B cell (primary cell): ENCODE measurements at regions not wholly inside any gene's neighbourhood (a gene's known extent, or its start where the extent isn't known, plus 50 kb on each side); places are given as distances from the start of the nearest gene placed in this dataset.

ENCODE experiments used
- ATAC-seq: fragments of 200-7000 bp; cut with Tn5 transposase; one replicate; pipeline ENCODE4 v1.10.0; 2021; ENCODE audit warnings: low read depth, mild to moderate bottlenecking, moderate number of reproducible peaks, moderate library complexity
- CTCF ChIA-PET: fragments of 350-600 bp; sonication (Branson Sonifier 250); formaldehyde crosslinking; loops from one replicate; lab custom pipeline; 2021; ENCODE audit warnings: antibody characterized with exemption, inconsistent platforms; lab: Charles Lee
- POLR2A ChIA-PET: fragments of 350-600 bp; sonication (Branson Sonifier 250); formaldehyde crosslinking; loops from one replicate; lab custom pipeline; 2021; ENCODE audit warnings: antibody characterized with exemption; lab: Charles Lee
- DNase-seq: peaks from one replicate; pipeline ENCODE4 v3.0.0; 2013
- H2AFZ ChIP-seq: 2 replicates; pipeline ENCODE4 v1.6.1; 2012; ENCODE audit warnings: mild to moderate bottlenecking, low read depth, low read length; ENCODE audit not compliant: insufficient read depth, poor library complexity, severe bottlenecking
- H3K27ac ChIP-seq, 2 donors: 1 replicate in 1 of 2; 2 replicates in 1 of 2; pipeline ENCODE4 v1.5.1; 2012 to 2013; ENCODE audit warnings: low read length in 2 of 2, mild to moderate bottlenecking in 2 of 2, moderate library complexity in 1 of 2
- H3K27me3 ChIP-seq, 4 experiments: fragments of 200-600 bp in 1 of 4; sonication (generic) in 1 of 4; replicated peaks in 1 of 4; 1 replicate in 2 of 4; 2 replicates in 2 of 4; pipeline versions ENCODE4 v1.6.1 to v1.7.0; 2013 to 2016; ENCODE audit warnings: low read length in 3 of 4, mild to moderate bottlenecking in 2 of 4, mixed read lengths in 1 of 4, moderate library complexity in 1 of 4; ENCODE audit not compliant: insufficient read depth in 4 of 4, control insufficient read depth in 3 of 4; ENCODE audit errors: control extremely low read depth in 1 of 4
- H3K36me3 ChIP-seq, 2 experiments: replicated peaks in 1 of 2; 1 replicate in 1 of 2; 2 replicates in 1 of 2; pipeline versions ENCODE4 v1.6.1 to v1.7.1; 2013; ENCODE audit warnings: low read length in 1 of 2; ENCODE audit not compliant: insufficient read depth in 2 of 2, control insufficient read depth in 1 of 2; ENCODE audit errors: control extremely low read depth in 1 of 2, extremely low read depth in 1 of 2
- H3K4me1 ChIP-seq, 2 donors: fragments of 200-600 bp in 1 of 2; sonication (generic) in 1 of 2; 1 replicate in 1 of 2; 2 replicates in 1 of 2; pipeline versions ENCODE4 v1.5.1 to v1.6.1; 2013 to 2017; ENCODE audit warnings: low read length in 2 of 2; ENCODE audit not compliant: control insufficient read depth in 2 of 2, insufficient read depth in 2 of 2
- H3K4me2 ChIP-seq: replicated peaks from 2 replicates; pipeline ENCODE3; 2012; ENCODE audit warnings: mild to moderate bottlenecking, low read depth, low read length; ENCODE audit not compliant: poor library complexity, severe bottlenecking
- H3K4me3 ChIP-seq, 5 experiments: fragments of 200-600 bp in 1 of 5; sonication (generic) in 1 of 5; 1 replicate in 3 of 5; 2 replicates in 2 of 5; pipeline versions ENCODE4 v1.5.1 to v1.7.0; 2011 to 2016; ENCODE audit warnings: low read length in 4 of 5, mild to moderate bottlenecking in 4 of 5, low read depth in 2 of 5, control low read depth in 1 of 5, moderate library complexity in 1 of 5; ENCODE audit not compliant: insufficient read depth in 1 of 5; ENCODE audit errors: control extremely low read depth in 1 of 5, extremely low read depth in 1 of 5
- H3K79me2 ChIP-seq: fragments of 200-600 bp; sonication (generic); one replicate; pipeline ENCODE4 v1.6.0; 2016; ENCODE audit warnings: low read length; ENCODE audit not compliant: control insufficient read depth, insufficient read depth
- H3K9ac ChIP-seq: fragments of 200-600 bp; sonication (generic); 2 replicates; pipeline ENCODE4 v1.6.1; 2017; ENCODE audit warnings: mild to moderate bottlenecking, low read length, moderate library complexity
- H3K9me3 ChIP-seq, 3 donors: one replicate each; pipeline versions ENCODE4 v1.6.1 to v1.7.1; 2013; ENCODE audit warnings: low read length in 2 of 3; ENCODE audit not compliant: control insufficient read depth in 2 of 3, insufficient read depth in 1 of 3; ENCODE audit errors: control extremely low read depth in 1 of 3
- H4K20me1 ChIP-seq: 2 replicates; pipeline ENCODE4 v1.6.0; 2012; ENCODE audit warnings: mild to moderate bottlenecking, low read length; ENCODE audit not compliant: insufficient read depth, control insufficient read depth, poor library complexity, severe bottlenecking
- H3K27ac Mint-ChIP-seq: one replicate; pipeline ENCODE4 v1.8.0; 2021; ENCODE audit warnings: mixed read lengths
- H3K27me3 Mint-ChIP-seq: one replicate; pipeline ENCODE4 v1.8.0; 2021; ENCODE audit warnings: mixed read lengths
- H3K4me1 Mint-ChIP-seq: one replicate; pipeline ENCODE4 v1.8.0; 2021; ENCODE audit warnings: mixed read lengths
- H3K4me3 Mint-ChIP-seq: one replicate; pipeline ENCODE4 v1.8.0; 2021; ENCODE audit warnings: mixed read lengths
- H3K9me3 Mint-ChIP-seq: one replicate; pipeline ENCODE4 v1.8.0; 2022; ENCODE audit warnings: mixed read lengths; ENCODE audit not compliant: insufficient read depth
- EZH2 ChIP-seq: IDR thresholded peaks from 2 replicates; pipeline ENCODE4 v1.6.1; 2012; ENCODE audit warnings: borderline replicate concordance, low read depth, mild to moderate bottlenecking, moderate library complexity, low read length; ENCODE audit not compliant: insufficient read depth, poor library complexity, severe bottlenecking
- WGBS: methylation state at CpG from one replicate; pipeline ENCODE4 v1.1.5; 2013; ENCODE audit warnings: missing lambda C conversion rate; ENCODE audit not compliant: insufficient coverage; 5-methylcytosine and 5-hydroxymethylcytosine counted together
- intact Hi-C: fragments of 100-400 bp; cut with micrococcal nuclease; formaldehyde crosslinking; loops from one replicate; pipeline ENCODE4 v1.10.0; 2022
- TF ChIP-seq, protein P1 (sequence below): fragments of 200-600 bp; IDR thresholded peaks from one replicate; pipeline ENCODE4 v1.8.0; 2022; ENCODE audit warnings: antibody characterized with exemption, mild to moderate bottlenecking

DNA sequence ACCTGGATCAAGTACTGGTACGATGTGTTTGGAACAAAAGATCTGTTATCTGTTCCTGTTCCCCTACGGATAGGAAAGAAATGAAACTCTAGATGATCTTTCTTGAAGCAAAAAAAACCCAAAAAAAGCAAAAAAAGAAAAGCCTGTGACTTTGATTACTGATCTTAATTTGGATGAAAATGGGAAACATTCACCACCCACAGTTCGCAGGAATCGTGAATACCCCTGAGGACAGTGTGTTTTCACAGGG is 138.7 kb upstream of the LMNTD1 start:
- no peaks in the 10 kb centered on the region for H3K9me3 Mint-ChIP-seq
- H3K4me3 ChIP-seq: no peak overlapping the region
- H3K9me3 ChIP-seq: peaks cover 0 to 4% (median 2%) of the 10 kb centered on the region in 3 donors
- no peak for ATAC-seq
- TF ChIP-seq, protein P1, sequence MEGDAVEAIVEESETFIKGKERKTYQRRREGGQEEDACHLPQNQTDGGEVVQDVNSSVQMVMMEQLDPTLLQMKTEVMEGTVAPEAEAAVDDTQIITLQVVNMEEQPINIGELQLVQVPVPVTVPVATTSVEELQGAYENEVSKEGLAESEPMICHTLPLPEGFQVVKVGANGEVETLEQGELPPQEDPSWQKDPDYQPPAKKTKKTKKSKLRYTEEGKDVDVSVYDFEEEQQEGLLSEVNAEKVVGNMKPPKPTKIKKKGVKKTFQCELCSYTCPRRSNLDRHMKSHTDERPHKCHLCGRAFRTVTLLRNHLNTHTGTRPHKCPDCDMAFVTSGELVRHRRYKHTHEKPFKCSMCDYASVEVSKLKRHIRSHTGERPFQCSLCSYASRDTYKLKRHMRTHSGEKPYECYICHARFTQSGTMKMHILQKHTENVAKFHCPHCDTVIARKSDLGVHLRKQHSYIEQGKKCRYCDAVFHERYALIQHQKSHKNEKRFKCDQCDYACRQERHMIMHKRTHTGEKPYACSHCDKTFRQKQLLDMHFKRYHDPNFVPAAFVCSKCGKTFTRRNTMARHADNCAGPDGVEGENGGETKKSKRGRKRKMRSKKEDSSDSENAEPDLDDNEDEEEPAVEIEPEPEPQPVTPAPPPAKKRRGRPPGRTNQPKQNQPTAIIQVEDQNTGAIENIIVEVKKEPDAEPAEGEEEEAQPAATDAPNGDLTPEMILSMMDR: no peak
- TF ChIP-seq EZH2: no peak
- no peaks in the 10 kb centered on the region for H4K20me1 ChIP-seq
- no peak overlapping the region for H3K4me3 Mint-ChIP-seq
- no peaks in the 10 kb centered on the region for H3K79me2 ChIP-seq
- ChIA-PET POLR2A (no interaction called here), CTCF (no interaction called here)
- no peak overlapping the region for H3K4me2 ChIP-seq
- WGBS: 100% methylated on average over 2 of the region's 4 CpGs
- no peaks in the 10 kb centered on the region for H3K4me1 Mint-ChIP-seq
- no peaks in the 10 kb centered on the region for H3K4me1 ChIP-seq
- DNase-seq: no peak
- H3K36me3 ChIP-seq: no peaks in the 10 kb centered on the region
- H3K9ac ChIP-seq: no peak overlapping the region
- H3K27ac Mint-ChIP-seq: no peak overlapping the region
- peaks cover 25% of the 10 kb centered on the region for H3K27me3 Mint-ChIP-seq
- no peak overlapping the region for H3K27ac ChIP-seq
- no peaks in the 10 kb centered on the region for H3K27me3 ChIP-seq
- intact Hi-C loops: no loop called here
- no peak overlapping the region for H2AFZ ChIP-seq

DNA sequence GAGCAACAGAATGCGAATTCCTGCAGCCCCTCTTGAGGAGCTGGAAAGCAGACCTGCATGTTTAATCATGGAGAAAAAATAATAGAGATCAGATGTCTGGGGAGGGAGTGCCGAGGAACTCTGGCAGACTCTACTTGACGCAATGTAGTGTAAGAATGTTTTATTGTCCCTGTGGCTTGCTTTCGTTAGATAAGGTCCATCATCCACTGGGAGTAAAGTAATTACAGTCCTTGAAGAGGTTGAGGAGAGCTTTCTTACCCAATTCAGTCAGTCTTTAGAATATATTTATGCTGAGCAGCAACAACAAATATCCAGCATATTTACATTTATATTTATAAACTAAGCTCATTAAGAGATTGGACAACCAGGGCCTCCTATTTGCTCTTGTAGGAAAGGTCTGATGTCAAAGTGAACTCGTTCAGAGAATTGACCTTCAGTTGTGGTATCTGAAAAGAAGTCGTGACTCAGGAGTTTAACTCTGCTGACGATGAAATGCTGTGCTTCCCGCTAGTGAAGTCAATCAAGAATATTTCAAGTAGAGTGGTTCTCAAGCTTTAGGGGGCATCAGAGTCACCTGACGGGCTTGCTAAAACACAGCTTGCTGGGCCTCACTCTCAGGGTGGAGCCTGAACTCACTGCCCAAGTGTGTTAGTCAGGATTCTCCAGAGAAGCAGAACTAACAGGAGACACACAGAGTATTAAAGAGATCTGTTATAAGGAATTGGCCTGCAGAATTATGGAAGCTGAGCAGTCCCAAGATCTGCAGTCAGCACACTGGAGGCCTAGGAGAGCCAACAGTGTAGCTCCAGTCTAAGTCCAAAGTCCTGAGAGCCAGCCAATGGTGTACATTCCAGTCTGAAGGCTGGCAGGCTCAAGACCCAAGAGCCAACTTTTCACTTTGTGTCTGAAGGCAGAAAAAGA is 139.3 kb upstream of the LMNTD1 start:
- Histone ChIP-seq H3K4me2 (no peak overlapping the region), H3K27ac (no peak overlapping the region), H3K9me3 (peaks cover 0 to 2% (median 2%) of the 10 kb centered on the region in 3 donors), H3K4me3 (no peak overlapping the region), H3K36me3 (no peaks in the 10 kb centered on the region), H3K9ac (no peak overlapping the region), H3K27me3 (no peaks in the 10 kb centered on the region), H4K20me1 (no peaks in the 10 kb centered on the region), H3K79me2 (no peaks in the 10 kb centered on the region), H2AFZ (no peak overlapping the region), H3K4me1 (no peaks in the 10 kb centered on the region)
- WGBS: 89% methylated on average over 6 of the region's 9 CpGs
- intact Hi-C loops: no loop called here
- ChIA-PET CTCF (no interaction called here), POLR2A (no interaction called here)
- no peak for ATAC-seq
- H3K4me1 Mint-ChIP-seq: no peaks in the 10 kb centered on the region
- no peak for DNase-seq
- peaks cover 28% of the 10 kb centered on the region for H3K27me3 Mint-ChIP-seq
- H3K9me3 Mint-ChIP-seq: no peaks in the 10 kb centered on the region
- no peak overlapping the region for H3K4me3 Mint-ChIP-seq
- TF ChIP-seq, protein P1: no peak
- TF ChIP-seq EZH2: no peak
- no peak overlapping the region for H3K27ac Mint-ChIP-seq
